PC-9 (cell line): ENCODE measurements at regions not wholly inside any gene's neighbourhood (a gene's known extent, or its start where the extent isn't known, plus 50 kb on each side); places are given as distances from the start of the nearest gene placed in this dataset.

ENCODE experiments used
- BruUV-seq: library from RNA; stranded (reverse); fragments of 400-500 nt; replicated peaks from 2 replicates; lab custom pipeline; 2021; lab: Mats Ljungman, UMichigan
- CTCF ChIA-PET: fragments of 300-600 bp; sonication (Branson Sonifier 250); formaldehyde crosslinking; loops from one replicate; lab custom pipeline; 2022; ENCODE audit warnings: antibody characterized with exemption; lab: Charles Lee
- POLR2A ChIA-PET: fragments of 300-600 bp; sonication (Branson Sonifier 250); formaldehyde crosslinking; loops from one replicate; lab custom pipeline; 2022; ENCODE audit warnings: antibody characterized with exemption; ENCODE audit not compliant: unreplicated experiment; lab: Charles Lee
- DNase-seq, 2 experiments: peaks; one replicate each; pipeline versions ENCODE4 v3.0.0 to v3.0.0-alpha.2; 2015 to 2022; ENCODE audit warnings: mixed read lengths in 1 of 2
- H2AFZ ChIP-seq: fragments of 200-600 bp; sonication (generic); 2 replicates; pipeline ENCODE4 v1.8.1; 2017; ENCODE audit warnings: antibody characterized with exemption
- H3F3A ChIP-seq: fragments of 200-600 bp; sonication (generic); 2 replicates; pipeline ENCODE4 v1.8.1; 2017; ENCODE audit warnings: antibody characterized with exemption, mild to moderate bottlenecking, low read depth; ENCODE audit not compliant: insufficient read depth
- H3K27ac ChIP-seq: fragments of 200-600 bp; sonication (generic); 2 replicates; pipeline ENCODE4 v1.6.1; 2016; ENCODE audit warnings: mixed run types
- H3K27me3 ChIP-seq: fragments of 200-600 bp; sonication (generic); 2 replicates; pipeline ENCODE4 v1.6.1; 2016; ENCODE audit warnings: low read depth, mixed run types; ENCODE audit not compliant: insufficient read depth
- H3K36me3 ChIP-seq: fragments of 200-600 bp; sonication (generic); 2 replicates; pipeline ENCODE4 v1.6.1; 2016; ENCODE audit warnings: low read depth, mixed run types
- H3K4me1 ChIP-seq: fragments of 200-600 bp; sonication (generic); replicated peaks from 2 replicates; pipeline ENCODE4 v1.6.1; 2016; ENCODE audit warnings: mixed run types; ENCODE audit not compliant: insufficient read depth
- H3K4me2 ChIP-seq: fragments of 200-600 bp; sonication (generic); 2 replicates; pipeline ENCODE4 v1.6.1; 2017; ENCODE audit warnings: mixed run types
- H3K4me3 ChIP-seq: fragments of 200-600 bp; sonication (generic); 2 replicates; pipeline ENCODE4 v1.6.1; 2016; ENCODE audit warnings: mixed run types
- H3K79me2 ChIP-seq: fragments of 200-600 bp; sonication (generic); 2 replicates; pipeline ENCODE4 v1.6.1; 2017; ENCODE audit warnings: low read depth, mixed run types
- H3K9me2 ChIP-seq: fragments of 200-600 bp; sonication (generic); 2 replicates; pipeline ENCODE4 v1.8.1; 2017; ENCODE audit warnings: mild to moderate bottlenecking; ENCODE audit not compliant: insufficient read depth
- H3K9me3 ChIP-seq: fragments of 200-600 bp; sonication (generic); 2 replicates; pipeline ENCODE4 v1.8.1; 2016; ENCODE audit warnings: low read depth; ENCODE audit not compliant: insufficient read depth
- H4K20me1 ChIP-seq: fragments of 200-600 bp; sonication (generic); 2 replicates; pipeline ENCODE4 v1.8.1; 2017; ENCODE audit not compliant: insufficient read depth
- CTCF ChIP-seq: fragments of 200-600 bp; sonication (generic); conservative IDR thresholded peaks from 2 replicates; pipeline ENCODE4 v1.6.1; 2017; ENCODE audit warnings: mixed run types, antibody characterized with exemption, mild to moderate bottlenecking, moderate library complexity
- EZH2 ChIP-seq: fragments of 200-600 bp; sonication (generic); IDR thresholded peaks from 2 replicates; pipeline ENCODE4 v1.8.0; 2017; ENCODE audit warnings: antibody characterized with exemption, low read depth
- intact Hi-C: fragments of 100-400 bp; cut with micrococcal nuclease; formaldehyde crosslinking; loops from one replicate; pipeline ENCODE4 v1.10.0; 2022; ENCODE audit not compliant: unreplicated experiment

GRCh38 chr1:68358439-68358838 is 91.3 kb downstream of the RPE65 start:
- no peak overlapping the region for H3K27ac ChIP-seq
- H2AFZ ChIP-seq: no peak overlapping the region
- intact Hi-C loops: no loop called here
- H3K4me3 ChIP-seq: no peak overlapping the region
- 0 out of 2 replicates have a peak, but pooled peaks cover 5% of the 10 kb centered on the region for H3K4me1 ChIP-seq
- H4K20me1 ChIP-seq: no peaks in the 10 kb centered on the region
- POLR2A ChIA-PET: interaction anchor here (0.6 kb wide), 1 partner anchor 1467 kb away, joined by 8 read pairs; no protein-coding TSS in a partner anchor
- no peaks in the 10 kb centered on the region for H3K27me3 ChIP-seq
- CTCF ChIA-PET: no interaction called here
- H3K36me3 ChIP-seq: no peaks in the 10 kb centered on the region
- H3K9me3 ChIP-seq: no peaks in the 10 kb centered on the region
- no peaks in the 10 kb centered on the region for H3F3A ChIP-seq
- no peak for DNase-seq
- TF ChIP-seq EZH2 (no peak), CTCF (no peak)
- no TSS peak for BruUV-seq
- H3K4me2 ChIP-seq: no peak overlapping the region
- H3K79me2 ChIP-seq: no peaks in the 10 kb centered on the region
- H3K9me2 ChIP-seq: no peaks in the 10 kb centered on the region

GRCh38 chr1:68355614-68356013 is 94.1 kb downstream of the RPE65 start:
- CTCF ChIA-PET: no interaction called here
- H3F3A ChIP-seq: no peaks in the 10 kb centered on the region

GRCh38 chr1:68352202-68352601 is 97.6 kb downstream of the RPE65 start:
- intact Hi-C loops: no loop called here
- no peaks in the 10 kb centered on the region for H4K20me1 ChIP-seq
- H3K9me2 ChIP-seq: no peaks in the 10 kb centered on the region
- H3K27ac ChIP-seq: no peak overlapping the region
- no peaks in the 10 kb centered on the region for H3K9me3 ChIP-seq
- ChIA-PET POLR2A (no interaction called here), CTCF (interaction anchor here (0.6 kb wide), 1 partner anchor 106 kb away, joined by 3 read pairs; no protein-coding TSS in a partner anchor)
- H3K79me2 ChIP-seq: no peaks in the 10 kb centered on the region
- H3K4me3 ChIP-seq: no peak overlapping the region
- DNase-seq: no peak
- no peaks in the 10 kb centered on the region for H3F3A ChIP-seq
- no peak overlapping the region for H3K4me2 ChIP-seq
- no peak for TF ChIP-seq CTCF
- TF ChIP-seq EZH2: no peak
- no TSS peak for BruUV-seq
- H2AFZ ChIP-seq: no peak overlapping the region
- no peaks in the 10 kb centered on the region for H3K27me3 ChIP-seq
- no peaks in the 10 kb centered on the region for H3K4me1 ChIP-seq
- H3K36me3 ChIP-seq: no peaks in the 10 kb centered on the region

More at GRCh38 chr1:68355614-68356013, 94.1 kb downstream of the RPE65 start:
- no peaks in the 10 kb centered on the region for H3K9me2 ChIP-seq
- H3K36me3 ChIP-seq: no peaks in the 10 kb centered on the region
- H4K20me1 ChIP-seq: no peaks in the 10 kb centered on the region
- H3K79me2 ChIP-seq: no peaks in the 10 kb centered on the region
- no peak overlapping the region for H3K4me3 ChIP-seq
- H3K27me3 ChIP-seq: no peaks in the 10 kb centered on the region
- no peak overlapping the region for H2AFZ ChIP-seq
- POLR2A ChIA-PET: no interaction called here
- no peak overlapping the region for H3K27ac ChIP-seq
- DNase-seq: no peak
- 0 out of 2 replicates have a peak, but pooled peaks cover 5% of the 10 kb centered on the region for H3K4me1 ChIP-seq
- no peaks in the 10 kb centered on the region for H3K9me3 ChIP-seq
- no peak overlapping the region for H3K4me2 ChIP-seq
- TF ChIP-seq EZH2: no peak
- TF ChIP-seq CTCF: no peak
- no TSS peak for BruUV-seq
- intact Hi-C loops: no loop called here
